Kidney epithelial cell (primary cell): ENCODE measurements at regions not wholly inside any gene's neighbourhood (a gene's known extent, or its start where the extent isn't known, plus 50 kb on each side); places are given as distances from the start of the nearest gene placed in this dataset.

Experiments used
- DNase-seq: peaks from one replicate; pipeline ENCODE4 v3.0.0-alpha.2; 2010; ENCODE audit warnings: low read depth
- H3K27me3 ChIP-seq: 2 replicates; pipeline ENCODE4 v1.6.0; 2011; ENCODE audit warnings: low read length; ENCODE audit not compliant: control insufficient read depth, insufficient read depth
- H3K36me3 ChIP-seq: 2 replicates; pipeline ENCODE4 v1.5.1; 2011; ENCODE audit warnings: low read length; ENCODE audit not compliant: control insufficient read depth, insufficient read depth
- H3K4me3 ChIP-seq: 2 replicates; pipeline ENCODE4 v1.5.1; 2011; ENCODE audit warnings: low read depth, mild to moderate bottlenecking, control low read depth, low read length
- CTCF ChIP-seq: IDR thresholded peaks from 2 replicates; pipeline ENCODE4 v1.5.1; 2011; ENCODE audit warnings: mild to moderate bottlenecking, moderate library complexity, low read length, control low read depth, inconsistent platforms; ENCODE audit not compliant: insufficient read depth, poor library complexity, severe bottlenecking

- no peak for DNase-seq
- Histone ChIP-seq H3K27me3 (no peaks in the 10 kb centered on the region), H3K36me3 (no peaks in the 10 kb centered on the region), H3K4me3 (no peak overlapping the region)
- TF ChIP-seq CTCF, result no peak
Observed at GRCh38 chr20:43271980-43272379, 82.3 kb upstream of the PTPRT start.

GRCh38 chr20:43265449-43265848 lies 75.7 kb upstream of the PTPRT start:
- H3K36me3 ChIP-seq, result no peaks in the 10 kb centered on the region
- no peak for DNase-seq
- no peak overlapping the region for H3K4me3 ChIP-seq
- no peak for TF ChIP-seq CTCF
- H3K27me3 ChIP-seq, result no peaks in the 10 kb centered on the region

- TF ChIP-seq CTCF, result no peak
- no peak for DNase-seq
- no peak overlapping the region for H3K4me3 ChIP-seq
- no peaks in the 10 kb centered on the region for H3K36me3 ChIP-seq
- no peaks in the 10 kb centered on the region for H3K27me3 ChIP-seq
Observed at GRCh38 chr20:43263226-43263625, 73.5 kb upstream of the PTPRT start.

- Histone ChIP-seq H3K36me3 (no peaks in the 10 kb centered on the region), H3K27me3 (no peaks in the 10 kb centered on the region), H3K4me3 (no peak overlapping the region)
- TF ChIP-seq CTCF, result no peak
- no peak for DNase-seq
Observed at GRCh38 chr20:43262341-43262740, 72.6 kb upstream of the PTPRT start.

- no peaks in the 10 kb centered on the region for H3K36me3 ChIP-seq
- no peak for DNase-seq
- H3K4me3 ChIP-seq, result no peak overlapping the region
- no peaks in the 10 kb centered on the region for H3K27me3 ChIP-seq
- no peak for TF ChIP-seq CTCF
Observed at GRCh38 chr20:43255877-43256276, 66.2 kb upstream of the PTPRT start.

- no peaks in the 10 kb centered on the region for H3K36me3 ChIP-seq
- H3K4me3 ChIP-seq, result no peak overlapping the region
- TF ChIP-seq CTCF, result no peak
- no peaks in the 10 kb centered on the region for H3K27me3 ChIP-seq
- no peak for DNase-seq
Observed at GRCh38 chr20:43252761-43253160, 63.1 kb upstream of the PTPRT start.
